ENCODE measurements at regions not wholly inside any gene's neighbourhood (a gene's known extent, or its start where the extent isn't known, plus 50 kb on each side); places are given as distances from the start of the nearest gene placed in this dataset.

- Histone ChIP-seq H3K27ac (no peak overlapping the region), H3K36me3 (replicated peaks) (no peaks in the 10 kb centered on the region), H3K4me3 (ENCODE audit: low read depth, low read length) (no peak overlapping the region), H3K27me3 (replicated peaks) (no peaks in the 10 kb centered on the region)
- in situ Hi-C loops (cut with HindIII; ENCODE audit: low pct_ligation_motif_present, low sequenced_read_pairs) = no loop called here
- TF ChIP-seq, protein P1, sequence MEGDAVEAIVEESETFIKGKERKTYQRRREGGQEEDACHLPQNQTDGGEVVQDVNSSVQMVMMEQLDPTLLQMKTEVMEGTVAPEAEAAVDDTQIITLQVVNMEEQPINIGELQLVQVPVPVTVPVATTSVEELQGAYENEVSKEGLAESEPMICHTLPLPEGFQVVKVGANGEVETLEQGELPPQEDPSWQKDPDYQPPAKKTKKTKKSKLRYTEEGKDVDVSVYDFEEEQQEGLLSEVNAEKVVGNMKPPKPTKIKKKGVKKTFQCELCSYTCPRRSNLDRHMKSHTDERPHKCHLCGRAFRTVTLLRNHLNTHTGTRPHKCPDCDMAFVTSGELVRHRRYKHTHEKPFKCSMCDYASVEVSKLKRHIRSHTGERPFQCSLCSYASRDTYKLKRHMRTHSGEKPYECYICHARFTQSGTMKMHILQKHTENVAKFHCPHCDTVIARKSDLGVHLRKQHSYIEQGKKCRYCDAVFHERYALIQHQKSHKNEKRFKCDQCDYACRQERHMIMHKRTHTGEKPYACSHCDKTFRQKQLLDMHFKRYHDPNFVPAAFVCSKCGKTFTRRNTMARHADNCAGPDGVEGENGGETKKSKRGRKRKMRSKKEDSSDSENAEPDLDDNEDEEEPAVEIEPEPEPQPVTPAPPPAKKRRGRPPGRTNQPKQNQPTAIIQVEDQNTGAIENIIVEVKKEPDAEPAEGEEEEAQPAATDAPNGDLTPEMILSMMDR (IDR thresholded peaks at IDR 0.05; ENCODE audit: low read depth, low read length, missing control alignments) = no peak
- no peak for DNase-seq
Observed at GRCh38 chr3:144109944-144110343, 138.3 kb downstream of the DIPK2A start.

DNA sequence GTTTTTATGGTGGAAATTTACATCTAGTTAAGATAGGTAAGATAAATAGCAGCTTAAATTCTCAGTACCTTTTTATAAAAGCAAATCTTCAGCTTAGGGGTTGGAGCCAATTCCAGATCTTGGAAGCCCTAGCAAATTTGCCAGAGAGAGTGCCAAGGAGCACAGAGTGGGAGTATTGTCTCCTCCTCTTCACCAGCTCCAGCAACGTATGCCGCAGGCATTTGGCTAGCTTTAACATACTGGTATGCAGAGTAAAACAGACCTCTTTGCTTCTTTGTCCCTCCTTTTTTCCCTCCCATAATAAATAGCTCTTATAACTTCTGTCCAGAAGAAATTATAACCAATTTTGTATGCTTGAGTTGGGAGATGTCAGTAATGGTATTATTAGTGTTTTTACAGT is 140.4 kb downstream of the DIPK2A start:
- no peak overlapping the region for H3K27ac ChIP-seq
- TF ChIP-seq, protein P1 (IDR thresholded peaks at IDR 0.05; ENCODE audit: low read depth, low read length, missing control alignments) = no peak
- no peak for DNase-seq
- H3K36me3 ChIP-seq (replicated peaks) = no peaks in the 10 kb centered on the region
- H3K4me3 ChIP-seq (ENCODE audit: low read depth, low read length) = no peak overlapping the region
- no peaks in the 10 kb centered on the region for H3K27me3 ChIP-seq (replicated peaks)
- in situ Hi-C loops (cut with HindIII; ENCODE audit: low pct_ligation_motif_present, low sequenced_read_pairs) = no loop called here

- H3K27ac ChIP-seq = no peak overlapping the region
- no peaks in the 10 kb centered on the region for H3K36me3 ChIP-seq (replicated peaks)
- no peak for DNase-seq
- in situ Hi-C loops (cut with HindIII; ENCODE audit: low pct_ligation_motif_present, low sequenced_read_pairs) = no loop called here
- no peak overlapping the region for H3K4me3 ChIP-seq (ENCODE audit: low read depth, low read length)
- TF ChIP-seq, protein P1 (IDR thresholded peaks at IDR 0.05; ENCODE audit: low read depth, low read length, missing control alignments) = no peak
- H3K27me3 ChIP-seq (replicated peaks) = no peaks in the 10 kb centered on the region
Observed at GRCh38 chr3:144112437-144112836, 140.8 kb downstream of the DIPK2A start.

DNA sequence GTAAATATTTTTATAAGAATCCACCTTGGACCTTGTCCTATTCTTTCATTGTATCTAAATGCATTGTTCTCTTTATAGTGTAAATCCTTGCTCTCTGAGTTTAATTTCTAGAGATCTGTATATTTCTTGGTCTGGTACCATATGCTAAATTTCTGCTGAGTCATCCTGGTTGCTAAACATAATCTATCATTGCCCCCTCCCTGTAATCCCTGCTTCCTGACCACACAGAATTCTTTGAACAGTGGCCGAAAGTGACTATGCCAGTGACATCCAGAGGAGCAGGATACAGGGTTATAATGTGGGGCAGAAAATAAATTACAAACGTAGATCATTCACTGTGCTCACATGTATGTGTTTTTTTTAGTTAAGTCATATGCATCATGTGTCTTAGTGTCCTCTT is 143.1 kb downstream of the DIPK2A start:
- Histone ChIP-seq H3K36me3 (replicated peaks) (no peaks in the 10 kb centered on the region), H3K27me3 (replicated peaks) (no peaks in the 10 kb centered on the region), H3K27ac (no peak overlapping the region), H3K4me3 (ENCODE audit: low read depth, low read length) (no peak overlapping the region)
- in situ Hi-C loops (cut with HindIII; ENCODE audit: low pct_ligation_motif_present, low sequenced_read_pairs) = no loop called here
- TF ChIP-seq, protein P1 (IDR thresholded peaks at IDR 0.05; ENCODE audit: low read depth, low read length, missing control alignments) = no peak
- no peak for DNase-seq

DNA sequence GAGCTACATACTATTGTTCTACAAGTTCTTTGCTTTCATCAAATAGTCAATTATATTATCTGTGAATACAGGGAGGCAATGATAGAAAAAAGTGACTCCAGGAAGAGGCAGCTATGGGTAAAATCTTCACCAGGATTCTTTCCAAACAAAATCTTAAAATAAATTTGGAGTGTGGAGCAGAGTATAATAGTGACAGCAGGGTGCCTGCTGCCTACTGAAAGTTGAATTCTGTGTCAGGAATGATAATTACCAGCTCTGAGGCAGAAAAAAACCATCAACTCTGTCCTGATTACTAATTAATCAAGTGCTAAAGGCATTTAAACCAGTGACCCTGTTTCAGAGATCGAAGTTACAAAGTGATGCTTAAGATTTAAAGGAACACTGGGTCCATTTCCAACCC is 148.0 kb downstream of the DIPK2A start:
- DNase-seq = no peak
- Histone ChIP-seq H3K27ac (no peak overlapping the region), H3K27me3 (replicated peaks) (no peaks in the 10 kb centered on the region), H3K4me3 (ENCODE audit: low read depth, low read length) (no peak overlapping the region), H3K36me3 (replicated peaks) (no peaks in the 10 kb centered on the region)
- TF ChIP-seq, protein P1 (IDR thresholded peaks at IDR 0.05; ENCODE audit: low read depth, low read length, missing control alignments) = no peak
- in situ Hi-C loops (cut with HindIII; ENCODE audit: low pct_ligation_motif_present, low sequenced_read_pairs) = no loop called here

DNA sequence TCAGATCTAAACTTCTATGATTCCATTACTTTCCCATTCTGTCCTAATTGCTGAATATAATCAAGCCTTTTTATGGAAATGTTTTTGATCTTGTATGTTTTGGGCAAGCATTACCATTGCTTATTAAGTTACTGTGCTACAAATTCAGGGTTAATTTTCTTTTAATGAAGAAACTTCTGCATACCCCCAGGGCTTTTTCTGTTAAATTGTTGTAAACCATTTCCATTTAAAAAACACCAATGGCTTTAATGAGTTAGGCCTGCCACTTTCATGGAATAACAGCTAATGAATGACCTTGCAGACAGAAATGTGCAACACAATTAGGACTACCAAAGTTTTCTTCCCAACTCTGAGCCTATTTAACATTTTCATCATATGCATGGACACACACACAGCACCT is 150.0 kb downstream of the DIPK2A start:
- Histone ChIP-seq H3K27me3 (replicated peaks) (no peaks in the 10 kb centered on the region), H3K27ac (no peak overlapping the region), H3K36me3 (replicated peaks) (no peaks in the 10 kb centered on the region), H3K4me3 (ENCODE audit: low read depth, low read length) (no peak overlapping the region)
- in situ Hi-C loops (cut with HindIII; ENCODE audit: low pct_ligation_motif_present, low sequenced_read_pairs) = no loop called here
- TF ChIP-seq, protein P1 (IDR thresholded peaks at IDR 0.05; ENCODE audit: low read depth, low read length, missing control alignments) = no peak
- no peak for DNase-seq
